ENCODE measurements at regions not wholly inside any gene's neighbourhood (a gene's known extent, or its start where the extent isn't known, plus 50 kb on each side); places are given as distances from the start of the nearest gene placed in this dataset.

GRCh38 chr7:54860003-54860775 is 101.2 kb upstream of the SEC61G start:
- Histone ChIP-seq H3K36me3 (ENCODE audit: insufficient read depth, low read length) (no peaks in the 10 kb centered on the region), H3K4me1 (ENCODE audit: insufficient read depth, low read length) (no peaks in the 10 kb centered on the region; the same call in 1 of the 2 replicates), H3K9ac (ENCODE audit: low read depth, low read length) (no peak overlapping the region), H3K9me3 (ENCODE audit: control insufficient read depth, insufficient read depth, low read length) (no peaks in the 10 kb centered on the region)

DNA sequence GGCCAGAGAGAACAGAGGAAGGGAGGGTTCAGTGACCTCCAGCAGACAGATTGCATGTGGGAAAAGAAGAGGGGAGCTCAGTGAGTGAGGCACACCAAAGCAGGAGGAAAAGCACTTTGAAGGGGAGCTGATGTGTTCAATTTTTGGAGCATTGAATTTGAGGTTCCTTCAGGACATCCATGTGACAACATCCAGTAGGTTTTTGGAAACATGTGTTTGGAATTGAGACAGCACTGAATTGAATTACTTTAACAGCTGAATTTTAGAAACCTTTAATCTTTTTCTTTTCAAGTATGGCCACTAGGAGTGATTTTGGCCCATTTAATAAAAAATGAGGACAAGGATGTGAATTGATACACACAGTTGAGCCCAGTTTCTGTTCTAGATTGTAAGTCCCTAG is 101.8 kb upstream of the SEC61G start:
- H3K9me3 ChIP-seq (ENCODE audit: control insufficient read depth, insufficient read depth, low read length): no peaks in the 10 kb centered on the region
- H3K36me3 ChIP-seq (ENCODE audit: insufficient read depth, low read length): no peaks in the 10 kb centered on the region
- H3K4me1 ChIP-seq (ENCODE audit: insufficient read depth, low read length): no peaks in the 10 kb centered on the region; the same call in 1 of the 2 replicates
- no peak overlapping the region for H3K9ac ChIP-seq (ENCODE audit: low read depth, low read length)

DNA sequence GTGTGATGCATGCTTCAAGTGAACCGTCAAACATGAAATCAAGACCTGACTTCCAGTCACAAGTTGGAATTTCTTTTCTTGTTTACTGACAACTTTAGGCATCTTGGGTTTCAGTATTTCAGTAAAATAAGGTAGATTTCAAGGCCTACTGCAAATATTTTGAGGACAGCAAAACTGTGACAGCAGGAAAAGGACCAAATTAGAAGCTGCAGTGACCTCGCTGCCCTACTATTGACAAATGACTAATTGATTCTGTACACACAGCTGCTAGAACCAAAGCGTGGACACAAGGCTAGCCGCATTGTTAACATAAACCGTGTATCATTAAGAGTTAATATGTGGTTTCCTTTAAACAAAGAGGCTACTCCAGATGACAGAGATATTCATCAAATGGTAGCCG is 105.7 kb upstream of the SEC61G start:
- Histone ChIP-seq H3K4me1 (ENCODE audit: insufficient read depth, low read length) (no peaks in the 10 kb centered on the region), H3K9me3 (ENCODE audit: control insufficient read depth, insufficient read depth, low read length) (no peaks in the 10 kb centered on the region), H3K36me3 (ENCODE audit: insufficient read depth, low read length) (no peaks in the 10 kb centered on the region), H3K9ac (ENCODE audit: low read depth, low read length) (no peak overlapping the region)

DNA sequence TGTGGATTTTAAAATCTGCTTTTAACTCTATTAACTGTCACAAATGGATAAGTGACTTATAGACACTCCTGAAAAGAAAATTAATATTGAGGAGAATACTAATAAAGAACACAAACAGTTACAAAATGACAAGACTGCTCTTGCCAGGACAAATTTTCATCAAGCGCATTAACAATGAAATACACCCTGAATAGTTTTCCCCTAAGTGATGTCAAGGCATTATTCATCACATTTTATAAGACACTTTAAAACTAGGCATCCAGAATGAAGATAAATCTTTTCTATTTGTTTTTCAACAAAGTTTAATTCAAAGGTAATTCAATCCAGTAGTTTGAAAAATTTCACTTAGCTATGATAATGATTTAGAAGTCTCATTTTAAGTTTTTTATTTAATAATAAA is 110.5 kb upstream of the SEC61G start:
- no peaks in the 10 kb centered on the region for H3K9me3 ChIP-seq (ENCODE audit: control insufficient read depth, insufficient read depth, low read length)
- H3K4me1 ChIP-seq (ENCODE audit: insufficient read depth, low read length): no peaks in the 10 kb centered on the region
- H3K9ac ChIP-seq (ENCODE audit: low read depth, low read length): no peak overlapping the region
- no peaks in the 10 kb centered on the region for H3K36me3 ChIP-seq (ENCODE audit: insufficient read depth, low read length)

GRCh38 chr7:54874804-54875203 is 115.8 kb upstream of the SEC61G start:
- Histone ChIP-seq H3K9ac (ENCODE audit: low read depth, low read length) (no peak overlapping the region), H3K4me1 (ENCODE audit: insufficient read depth, low read length) (no peaks in the 10 kb centered on the region), H3K9me3 (ENCODE audit: control insufficient read depth, insufficient read depth, low read length) (no peaks in the 10 kb centered on the region; the same call in 1 of the 2 replicates), H3K36me3 (ENCODE audit: insufficient read depth, low read length) (no peaks in the 10 kb centered on the region)

GRCh38 chr7:54877683-54878082 is 118.7 kb upstream of the SEC61G start:
- H3K4me1 ChIP-seq (ENCODE audit: insufficient read depth, low read length): peaks cover 10% of the 10 kb centered on the region; the same call in 1 of the 2 replicates
- H3K9me3 ChIP-seq (ENCODE audit: control insufficient read depth, insufficient read depth, low read length): no peaks in the 10 kb centered on the region; the same call in 1 of the 2 replicates
- no peak overlapping the region for H3K9ac ChIP-seq (ENCODE audit: low read depth, low read length)
- H3K36me3 ChIP-seq (ENCODE audit: insufficient read depth, low read length): no peaks in the 10 kb centered on the region

DNA sequence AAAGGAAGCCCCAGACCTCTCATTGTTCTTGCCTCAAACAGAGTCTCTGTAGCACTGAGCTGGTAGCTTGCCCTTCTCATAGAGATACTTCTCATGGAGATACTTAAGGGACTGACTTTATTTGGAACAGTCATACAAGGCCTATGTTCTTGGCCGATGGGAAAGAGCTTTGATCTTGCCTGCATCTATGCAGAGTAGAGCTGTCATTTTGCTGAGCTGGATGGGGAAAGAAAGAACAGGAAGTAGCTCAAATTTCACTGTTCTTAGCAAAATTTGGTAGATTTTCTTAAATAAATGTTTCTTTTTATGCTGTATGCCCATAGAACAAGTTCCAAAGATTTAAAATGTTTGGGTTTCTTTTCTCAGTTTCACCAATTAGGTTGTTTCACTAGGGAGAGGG is 119.3 kb upstream of the SEC61G start:
- H3K36me3 ChIP-seq (ENCODE audit: insufficient read depth, low read length): no peaks in the 10 kb centered on the region
- H3K4me1 ChIP-seq (ENCODE audit: insufficient read depth, low read length): peaks cover 10% of the 10 kb centered on the region; the same call in 1 of the 2 replicates
- H3K9ac ChIP-seq (ENCODE audit: low read depth, low read length): no peak overlapping the region
- H3K9me3 ChIP-seq (ENCODE audit: control insufficient read depth, insufficient read depth, low read length): no peaks in the 10 kb centered on the region; the same call in 1 of the 2 replicates

DNA sequence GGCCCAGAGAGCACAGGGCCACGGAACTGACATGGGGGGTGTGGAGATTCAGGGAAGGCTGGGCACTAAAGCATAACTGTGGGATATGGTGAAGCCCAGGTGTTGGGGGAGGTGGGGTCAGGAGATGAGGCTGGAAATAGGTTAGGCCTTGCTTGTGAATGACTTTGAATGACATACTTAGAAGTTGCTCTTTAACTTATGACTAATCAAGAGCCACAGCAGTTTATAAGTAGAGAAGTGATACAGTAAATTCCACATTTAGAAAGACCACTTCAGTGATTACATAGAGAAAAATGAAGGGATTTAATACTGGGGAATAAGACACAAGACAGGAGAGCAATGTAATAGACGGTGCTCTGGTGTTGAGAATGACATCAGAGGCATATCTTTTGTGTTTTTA is 120.8 kb upstream of the SEC61G start:
- H3K4me1 ChIP-seq (ENCODE audit: insufficient read depth, low read length): peaks cover 10% of the 10 kb centered on the region; the same call in 1 of the 2 replicates
- H3K9me3 ChIP-seq (ENCODE audit: control insufficient read depth, insufficient read depth, low read length): no peaks in the 10 kb centered on the region; the same call in 1 of the 2 replicates
- H3K9ac ChIP-seq (ENCODE audit: low read depth, low read length): no peak overlapping the region
- H3K36me3 ChIP-seq (ENCODE audit: insufficient read depth, low read length): no peaks in the 10 kb centered on the region

DNA sequence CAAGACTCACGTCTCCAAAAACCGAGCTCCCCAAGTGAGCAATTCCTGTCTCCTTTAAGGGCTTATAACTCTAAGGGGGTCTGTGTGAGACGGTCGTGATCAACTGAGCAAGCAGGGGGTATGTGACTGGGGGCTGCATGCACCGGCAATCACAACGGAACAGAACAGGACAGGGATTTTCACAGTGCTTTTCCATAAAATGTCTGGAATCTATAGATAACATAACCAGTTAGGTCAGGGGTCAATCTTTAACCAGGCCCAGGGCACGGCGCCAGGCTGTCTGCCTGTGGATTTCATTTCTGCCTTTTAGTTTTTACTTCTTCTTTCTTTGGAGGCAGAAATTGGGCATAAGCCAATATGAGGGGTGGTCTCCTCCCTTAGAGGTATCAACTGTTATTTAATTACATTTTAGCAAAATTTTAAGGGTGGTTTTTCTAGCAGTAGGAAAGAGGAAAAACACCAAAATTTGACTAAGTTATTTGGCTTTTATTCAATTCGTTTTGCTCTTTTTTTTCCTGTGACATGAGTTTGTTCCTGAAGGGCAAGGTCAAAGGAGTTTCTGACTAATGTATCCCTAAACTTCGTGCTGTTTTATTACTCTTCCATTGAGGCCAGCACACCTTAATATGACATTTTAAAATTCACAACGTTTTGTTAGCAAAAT is 121.4 kb upstream of the SEC61G start:
- H3K36me3 ChIP-seq (ENCODE audit: insufficient read depth, low read length): no peaks in the 10 kb centered on the region
- H3K9me3 ChIP-seq (ENCODE audit: control insufficient read depth, insufficient read depth, low read length): no peaks in the 10 kb centered on the region; the same call in 1 of the 2 replicates
- no peak overlapping the region for H3K9ac ChIP-seq (ENCODE audit: low read depth, low read length)
- peaks cover 10% of the 10 kb centered on the region; the same call in 1 of the 2 replicates for H3K4me1 ChIP-seq (ENCODE audit: insufficient read depth, low read length)

GRCh38 chr7:54881816-54882520 is 123.0 kb upstream of the SEC61G start:
- H3K36me3 ChIP-seq (ENCODE audit: insufficient read depth, low read length): no peaks in the 10 kb centered on the region
- H3K9ac ChIP-seq (ENCODE audit: low read depth, low read length): no peak overlapping the region
- no peaks in the 10 kb centered on the region; the same call in 1 of the 2 replicates for H3K9me3 ChIP-seq (ENCODE audit: control insufficient read depth, insufficient read depth, low read length)
- peaks cover 10% of the 10 kb centered on the region; the same call in 1 of the 2 replicates for H3K4me1 ChIP-seq (ENCODE audit: insufficient read depth, low read length)

- Histone ChIP-seq H3K9ac (ENCODE audit: low read depth, low read length) (no peak overlapping the region), H3K36me3 (ENCODE audit: insufficient read depth, low read length) (no peaks in the 10 kb centered on the region), H3K9me3 (ENCODE audit: control insufficient read depth, insufficient read depth, low read length) (no peaks in the 10 kb centered on the region; the same call in 1 of the 2 replicates), H3K4me1 (ENCODE audit: insufficient read depth, low read length) (peaks cover 10% of the 10 kb centered on the region; the same call in 1 of the 2 replicates)
Observed at GRCh38 chr7:54882694-54883093, 123.7 kb upstream of the SEC61G start.

DNA sequence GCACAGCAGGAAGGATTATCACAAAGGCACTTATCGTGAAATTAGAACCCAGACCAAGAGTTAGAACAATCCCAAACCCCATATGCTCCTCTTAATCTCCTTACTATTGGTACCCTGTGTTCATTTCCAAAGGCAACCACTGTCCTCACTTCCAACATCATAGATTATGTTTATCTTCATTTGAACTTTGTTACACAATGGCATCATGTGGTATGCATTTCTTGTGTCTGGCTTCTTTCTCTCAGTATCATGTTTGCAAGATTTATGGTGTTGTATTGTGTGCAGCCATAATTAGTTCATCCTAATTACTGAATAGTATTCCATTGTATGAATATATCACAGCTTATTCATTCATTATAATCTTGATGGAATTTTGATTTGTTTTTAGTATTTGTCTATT is 124.6 kb upstream of the SEC61G start:
- H3K4me1 ChIP-seq (ENCODE audit: insufficient read depth, low read length): peaks cover 10% of the 10 kb centered on the region
- no peak overlapping the region for H3K9ac ChIP-seq (ENCODE audit: low read depth, low read length)
- no peaks in the 10 kb centered on the region for H3K36me3 ChIP-seq (ENCODE audit: insufficient read depth, low read length)
- H3K9me3 ChIP-seq (ENCODE audit: control insufficient read depth, insufficient read depth, low read length): no peaks in the 10 kb centered on the region; the same call in 1 of the 2 replicates

GRCh38 chr7:54885285-54885684 is 126.3 kb upstream of the SEC61G start:
- no peaks in the 10 kb centered on the region for H3K9me3 ChIP-seq (ENCODE audit: control insufficient read depth, insufficient read depth, low read length)
- no peak overlapping the region for H3K9ac ChIP-seq (ENCODE audit: low read depth, low read length)
- H3K36me3 ChIP-seq (ENCODE audit: insufficient read depth, low read length): no peaks in the 10 kb centered on the region
- H3K4me1 ChIP-seq (ENCODE audit: insufficient read depth, low read length): peaks cover 10% of the 10 kb centered on the region

DNA sequence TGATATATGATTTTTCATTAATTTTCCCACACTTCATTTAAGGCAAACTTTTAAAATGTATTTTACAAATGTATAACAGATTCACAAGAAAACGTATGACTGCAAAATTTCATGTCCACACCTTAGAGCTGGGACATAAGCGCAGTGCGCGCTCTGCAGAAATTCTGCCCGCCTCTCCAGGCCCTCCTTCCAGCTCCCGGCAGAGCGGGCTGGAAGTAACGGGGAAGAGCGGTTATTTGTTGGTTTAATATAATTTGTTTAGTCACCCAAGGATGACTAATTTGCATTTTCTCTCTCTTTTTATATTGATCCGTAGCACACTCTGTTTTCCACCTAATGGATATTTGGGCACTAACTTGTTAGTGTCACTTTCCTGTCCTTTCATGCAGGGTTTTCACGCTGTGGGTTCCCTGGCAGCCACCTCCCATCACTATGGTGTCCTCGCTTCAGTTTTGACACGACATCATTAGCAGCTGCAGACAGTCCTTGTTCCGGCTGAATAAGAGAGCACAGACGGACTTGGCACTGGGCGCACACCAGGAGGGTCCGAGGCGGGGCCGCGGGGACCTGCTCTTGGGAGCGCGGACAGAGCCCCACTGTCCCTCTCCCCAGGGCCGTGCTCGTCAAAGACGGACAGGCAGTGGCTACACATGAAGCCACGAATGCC is 129.2 kb upstream of the SEC61G start:
- Histone ChIP-seq H3K36me3 (ENCODE audit: insufficient read depth, low read length) (no peaks in the 10 kb centered on the region), H3K9me3 (ENCODE audit: control insufficient read depth, insufficient read depth, low read length) (no peaks in the 10 kb centered on the region), H3K4me1 (ENCODE audit: insufficient read depth, low read length) (no peaks in the 10 kb centered on the region; the same call in 1 of the 2 replicates), H3K9ac (ENCODE audit: low read depth, low read length) (peak overlapping the region; percentile 55; the same call in 1 of the 2 replicates)
